HUES48 (cell line): ENCODE measurements at regions not wholly inside any gene's neighbourhood (a gene's known extent, or its start where the extent isn't known, plus 50 kb on each side); places are given as distances from the start of the nearest gene placed in this dataset.

ENCODE experiments used
- H3K27ac ChIP-seq: one replicate; pipeline ENCODE4 v1.7.0; 2013; ENCODE audit warnings: low read depth, low read length, inconsistent platforms
- H3K27me3 ChIP-seq: 2 replicates; pipeline ENCODE4 v1.6.1; 2013; ENCODE audit warnings: mild to moderate bottlenecking, low read length; ENCODE audit not compliant: control insufficient read depth, insufficient read depth
- H3K36me3 ChIP-seq: 2 replicates; pipeline ENCODE4 v1.6.1; 2013; ENCODE audit warnings: low read length; ENCODE audit not compliant: control insufficient read depth, insufficient read depth
- H3K4me1 ChIP-seq: 2 replicates; pipeline ENCODE4 v1.6.1; 2013; ENCODE audit warnings: mild to moderate bottlenecking, low read length; ENCODE audit not compliant: control insufficient read depth, insufficient read depth
- H3K4me3 ChIP-seq: 2 replicates; pipeline ENCODE4 v1.5.1; 2013; ENCODE audit warnings: mild to moderate bottlenecking, low read depth, low read length
- H3K9ac ChIP-seq: 2 replicates; pipeline ENCODE4 v1.6.1; 2013; ENCODE audit warnings: mild to moderate bottlenecking, low read depth, low read length, moderate library complexity
- H3K9me3 ChIP-seq: 2 replicates; pipeline ENCODE4 v1.6.1; 2013; ENCODE audit warnings: low read length; ENCODE audit not compliant: control insufficient read depth, insufficient read depth

DNA sequence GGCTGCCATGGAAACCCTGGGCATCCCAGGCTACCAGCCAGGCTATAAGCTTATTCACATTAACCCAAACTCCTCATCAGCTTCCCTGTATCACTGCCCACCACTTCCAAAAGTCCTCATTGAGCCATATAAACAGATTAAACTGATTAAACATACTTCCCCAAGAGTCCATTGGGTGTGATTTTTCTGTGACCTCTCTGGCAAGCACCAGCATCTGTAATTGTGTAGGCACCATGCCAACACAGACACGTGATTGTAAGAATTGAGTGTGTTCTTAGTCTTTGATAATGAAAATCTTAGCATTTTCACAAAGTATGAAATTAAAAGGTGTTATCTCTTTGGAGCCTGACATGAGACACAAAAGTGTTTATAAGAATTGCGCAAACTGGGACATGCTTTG lies 679.3 kb downstream of the TYW1 start:
- H3K27me3 ChIP-seq, result no peaks in the 10 kb centered on the region
- H3K36me3 ChIP-seq, result no peaks in the 10 kb centered on the region
- H3K9me3 ChIP-seq, result peaks cover 10% of the 10 kb centered on the region; the same call in 1 of the 2 replicates
- H3K27ac ChIP-seq, result no peak overlapping the region
- H3K4me3 ChIP-seq, result no peak overlapping the region
- H3K9ac ChIP-seq, result no peak overlapping the region
- H3K4me1 ChIP-seq, result no peaks in the 10 kb centered on the region

DNA sequence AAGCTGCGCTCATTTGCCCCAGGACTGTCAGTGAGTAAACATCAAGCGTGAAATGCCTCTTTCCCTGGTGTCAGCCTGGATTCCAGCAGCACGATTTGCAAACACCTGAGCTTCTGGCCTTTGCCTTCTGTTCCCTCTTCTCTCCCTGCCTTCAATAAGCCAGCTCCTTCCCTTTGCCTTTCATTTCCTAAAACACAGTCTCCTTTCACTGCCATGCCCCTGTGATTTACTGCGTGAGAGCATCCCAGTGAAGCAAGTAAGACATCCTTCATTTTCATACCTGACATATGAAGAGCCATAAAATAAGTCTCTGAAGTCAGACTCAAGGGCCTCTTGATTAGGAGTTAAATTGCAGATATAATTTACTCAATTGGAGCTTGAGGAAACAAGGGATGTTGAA lies 681.8 kb downstream of the TYW1 start:
- Histone ChIP-seq H3K9ac (no peak overlapping the region), H3K36me3 (no peaks in the 10 kb centered on the region), H3K4me3 (no peak overlapping the region), H3K27me3 (no peaks in the 10 kb centered on the region), H3K4me1 (no peaks in the 10 kb centered on the region), H3K27ac (no peak overlapping the region), H3K9me3 (peaks cover 7% of the 10 kb centered on the region; the same call in 1 of the 2 replicates)

DNA sequence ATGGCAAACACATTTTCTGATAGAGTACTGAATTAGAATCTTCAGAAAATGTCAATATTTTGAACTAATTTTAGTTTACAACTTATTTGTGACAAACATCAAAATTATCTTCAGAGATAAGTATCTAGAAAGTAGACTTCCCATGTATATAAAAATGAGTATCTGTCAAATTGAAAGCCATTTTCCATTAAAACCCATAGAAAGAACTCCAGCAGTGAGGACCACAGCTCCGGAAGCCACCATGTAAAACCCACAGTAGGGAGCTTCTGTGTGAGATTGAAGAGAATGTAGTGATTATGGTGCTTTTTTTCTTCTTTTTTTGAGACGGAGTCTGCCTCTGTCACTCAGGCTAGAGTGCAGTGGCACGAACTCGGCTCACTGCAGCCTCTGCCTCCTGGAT lies 687.0 kb downstream of the TYW1 start:
- no peaks in the 10 kb centered on the region for H3K27me3 ChIP-seq
- H3K4me3 ChIP-seq, result no peak overlapping the region
- H3K27ac ChIP-seq, result no peak overlapping the region
- no peaks in the 10 kb centered on the region for H3K4me1 ChIP-seq
- no peaks in the 10 kb centered on the region for H3K36me3 ChIP-seq
- no peaks in the 10 kb centered on the region for H3K9me3 ChIP-seq
- H3K9ac ChIP-seq, result no peak overlapping the region

DNA sequence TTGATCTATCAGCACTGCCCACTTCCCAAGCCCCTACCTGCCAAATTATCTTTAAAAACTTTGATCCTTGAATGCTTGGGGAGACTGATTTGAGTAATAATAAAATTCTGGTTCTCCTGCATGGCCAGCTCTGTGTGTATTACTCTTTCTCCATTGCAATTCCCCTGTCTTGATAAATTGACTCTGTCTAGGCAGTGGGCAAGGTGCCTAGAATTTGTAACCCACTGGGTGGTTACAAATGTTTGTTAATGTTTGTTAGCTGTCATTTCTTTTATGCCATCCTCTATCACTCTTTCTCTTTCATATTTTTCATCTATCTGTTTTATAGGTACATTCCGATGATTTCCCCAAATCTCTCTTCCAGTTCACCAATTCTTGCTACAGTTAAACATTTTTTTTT lies 694.1 kb downstream of the TYW1 start:
- H3K9ac ChIP-seq, result no peak overlapping the region
- no peaks in the 10 kb centered on the region for H3K36me3 ChIP-seq
- no peaks in the 10 kb centered on the region for H3K4me1 ChIP-seq
- no peak overlapping the region for H3K4me3 ChIP-seq
- no peak overlapping the region for H3K27ac ChIP-seq
- H3K27me3 ChIP-seq, result no peaks in the 10 kb centered on the region
- no peaks in the 10 kb centered on the region for H3K9me3 ChIP-seq

DNA sequence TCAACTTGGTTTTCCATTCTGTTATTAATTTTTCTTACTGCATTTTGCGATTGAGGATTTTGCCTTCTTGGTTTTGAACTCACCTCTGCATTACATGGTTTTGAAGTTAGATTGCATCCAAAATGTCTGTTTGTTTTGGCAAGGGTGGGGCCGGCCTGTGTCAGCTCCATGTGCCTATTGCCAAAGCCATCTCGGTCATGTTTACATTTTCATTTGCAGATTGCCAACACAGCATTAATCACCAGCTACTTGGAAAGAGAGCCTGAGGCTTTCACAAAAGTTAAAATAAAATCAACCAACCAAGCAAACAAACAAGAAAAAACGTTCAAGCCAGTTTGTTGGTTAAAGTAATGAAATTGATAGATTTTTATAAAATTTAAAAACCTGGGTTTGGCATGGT lies 695.8 kb downstream of the TYW1 start:
- Histone ChIP-seq H3K27me3 (no peaks in the 10 kb centered on the region), H3K36me3 (no peaks in the 10 kb centered on the region), H3K27ac (no peak overlapping the region), H3K4me3 (no peak overlapping the region), H3K9ac (no peak overlapping the region), H3K4me1 (no peaks in the 10 kb centered on the region), H3K9me3 (no peaks in the 10 kb centered on the region)

DNA sequence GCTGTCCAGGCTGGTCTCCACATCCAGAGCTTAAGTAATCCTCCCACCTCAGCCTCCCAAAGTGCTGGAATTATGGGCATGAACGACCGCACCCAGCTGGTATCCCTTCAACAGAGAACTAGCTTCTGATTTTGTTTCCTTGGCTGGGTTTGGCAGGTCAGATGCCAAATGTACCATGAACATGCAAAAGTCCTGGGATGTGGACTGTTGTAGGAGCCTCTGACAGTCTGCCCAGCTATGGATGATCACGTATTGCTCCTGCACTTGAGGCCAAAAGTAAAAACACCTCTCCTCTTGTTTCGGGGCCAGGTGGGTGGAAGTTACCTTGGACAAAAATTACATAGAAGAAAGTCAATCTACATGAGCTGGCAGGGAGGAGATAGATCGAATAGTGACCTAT lies 699.5 kb downstream of the TYW1 start:
- Histone ChIP-seq H3K27ac (no peak overlapping the region), H3K36me3 (no peaks in the 10 kb centered on the region), H3K4me1 (no peaks in the 10 kb centered on the region), H3K4me3 (no peak overlapping the region), H3K9ac (no peak overlapping the region), H3K27me3 (no peaks in the 10 kb centered on the region), H3K9me3 (no peaks in the 10 kb centered on the region)

DNA sequence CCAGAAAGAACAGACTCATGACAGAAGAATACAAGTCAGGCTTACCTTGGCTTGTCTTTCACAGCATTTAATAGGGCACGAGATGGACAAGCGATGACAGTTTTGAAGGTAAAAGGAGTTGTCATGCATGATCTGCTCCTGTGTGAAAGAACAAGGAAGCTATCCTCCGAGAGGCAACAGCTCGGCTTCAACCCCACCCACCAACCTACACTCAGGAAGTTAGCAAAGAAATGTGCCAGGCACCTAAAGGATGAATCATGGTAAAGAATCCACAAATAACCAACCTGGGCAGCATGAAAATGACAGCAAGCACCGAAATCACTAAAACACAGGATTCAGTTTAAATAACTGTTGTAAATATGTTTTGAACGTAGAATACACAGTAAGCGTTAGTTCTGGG lies 700.2 kb downstream of the TYW1 start:
- H3K4me1 ChIP-seq, result no peaks in the 10 kb centered on the region
- no peak overlapping the region for H3K9ac ChIP-seq
- no peak overlapping the region for H3K4me3 ChIP-seq
- no peak overlapping the region for H3K27ac ChIP-seq
- no peaks in the 10 kb centered on the region for H3K27me3 ChIP-seq
- H3K36me3 ChIP-seq, result no peaks in the 10 kb centered on the region
- H3K9me3 ChIP-seq, result no peaks in the 10 kb centered on the region

DNA sequence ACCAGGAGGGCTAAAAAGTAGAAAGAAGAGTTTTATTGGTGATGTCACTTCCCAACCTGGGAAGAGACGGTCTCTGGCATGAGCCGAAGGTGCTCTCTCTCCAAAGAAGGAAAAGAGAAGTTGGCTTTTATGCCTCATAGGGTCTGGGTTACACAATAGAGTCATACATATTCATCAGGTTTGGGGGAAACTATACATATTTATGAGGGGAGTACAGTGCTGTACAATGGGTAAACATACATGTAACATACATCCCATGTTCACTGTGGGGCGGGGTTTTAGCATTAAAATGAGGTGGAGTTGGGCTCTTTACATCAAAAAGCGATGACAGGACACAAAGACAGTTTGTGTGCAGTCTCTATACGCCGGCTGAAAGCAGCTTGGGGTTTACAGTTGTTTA lies 701.7 kb downstream of the TYW1 start:
- H3K9ac ChIP-seq, result no peak overlapping the region
- peaks cover 4% of the 10 kb centered on the region for H3K9me3 ChIP-seq
- H3K36me3 ChIP-seq, result no peaks in the 10 kb centered on the region
- H3K4me3 ChIP-seq, result no peak overlapping the region
- H3K27ac ChIP-seq, result no peak overlapping the region
- H3K4me1 ChIP-seq, result no peaks in the 10 kb centered on the region
- no peaks in the 10 kb centered on the region for H3K27me3 ChIP-seq

DNA sequence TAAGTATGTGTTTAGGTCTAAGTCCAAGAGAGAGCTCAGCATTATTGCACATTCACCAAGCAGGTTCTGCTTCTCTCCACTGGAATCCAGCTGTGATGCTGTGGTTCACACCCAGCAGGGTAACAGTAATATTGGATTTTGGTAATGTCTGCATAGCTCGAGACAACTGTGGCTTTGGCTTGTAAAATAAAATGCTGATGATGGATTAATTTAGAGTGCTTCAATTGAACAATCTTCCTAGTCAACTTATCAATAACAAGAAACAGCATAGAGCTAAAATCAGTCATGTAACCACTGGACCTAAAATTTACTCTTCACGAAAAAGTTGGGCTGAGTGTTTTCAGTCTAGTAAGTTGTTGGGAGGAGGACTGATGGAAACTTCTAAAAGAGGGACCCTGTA lies 709.2 kb downstream of the TYW1 start:
- Histone ChIP-seq H3K4me1 (no peaks in the 10 kb centered on the region), H3K36me3 (no peaks in the 10 kb centered on the region), H3K9ac (no peak overlapping the region), H3K4me3 (no peak overlapping the region), H3K27ac (no peak overlapping the region), H3K27me3 (no peaks in the 10 kb centered on the region), H3K9me3 (peaks cover 4% of the 10 kb centered on the region)

DNA sequence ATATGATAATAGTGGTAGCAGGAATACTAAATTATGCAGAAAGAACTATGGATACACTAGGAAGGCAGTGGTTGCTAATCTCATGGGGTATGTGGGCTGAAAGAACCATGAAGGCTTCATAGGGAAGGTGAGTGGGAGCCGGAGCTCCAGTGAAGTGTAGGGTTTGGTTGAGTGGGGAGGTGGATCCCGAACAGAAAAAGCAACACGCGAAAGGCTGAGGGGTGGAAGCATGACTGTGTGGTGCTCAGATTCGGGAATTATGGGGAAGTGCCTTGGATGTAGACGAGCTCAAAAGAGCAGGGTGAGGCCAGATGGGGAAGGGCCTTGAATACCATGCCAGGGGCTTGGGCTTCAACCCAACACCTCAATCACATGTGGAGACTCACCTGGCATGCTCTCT lies 715.1 kb downstream of the TYW1 start:
- H3K27me3 ChIP-seq, result no peaks in the 10 kb centered on the region
- no peaks in the 10 kb centered on the region for H3K4me1 ChIP-seq
- H3K36me3 ChIP-seq, result no peaks in the 10 kb centered on the region
- no peak overlapping the region for H3K9ac ChIP-seq
- H3K4me3 ChIP-seq, result no peak overlapping the region
- H3K27ac ChIP-seq, result no peak overlapping the region
- H3K9me3 ChIP-seq, result no peaks in the 10 kb centered on the region

DNA sequence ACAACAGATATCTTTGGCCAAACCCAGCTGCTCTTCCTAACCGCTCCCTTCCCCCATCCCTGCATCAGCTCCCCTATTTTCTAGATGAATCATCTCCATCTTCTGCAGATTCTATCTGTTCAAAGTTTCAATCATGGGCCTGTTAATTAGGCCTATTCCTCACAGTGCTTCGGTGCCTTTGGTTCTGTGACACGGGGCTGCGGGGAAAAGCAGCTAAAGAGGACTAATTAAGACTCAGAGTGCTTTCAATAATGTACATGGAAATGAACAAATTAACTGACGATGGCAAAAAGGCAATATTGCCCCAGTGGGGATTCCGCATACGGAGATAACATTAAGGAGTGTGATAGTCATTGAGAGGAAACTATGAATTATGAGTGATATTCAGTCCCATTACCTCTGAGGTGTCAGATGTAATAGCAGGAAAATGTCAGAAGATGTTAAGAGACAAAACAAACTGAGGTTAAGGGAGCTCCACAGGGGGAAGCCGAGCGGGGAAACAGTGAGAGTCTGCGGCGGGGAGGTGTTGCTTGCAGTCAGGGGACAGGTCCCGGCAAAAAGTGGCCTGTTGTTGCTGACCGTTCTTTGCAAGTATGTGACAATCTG lies 716.9 kb downstream of the TYW1 start:
- no peaks in the 10 kb centered on the region for H3K4me1 ChIP-seq
- H3K9me3 ChIP-seq, result no peaks in the 10 kb centered on the region
- H3K36me3 ChIP-seq, result no peaks in the 10 kb centered on the region
- H3K27me3 ChIP-seq, result no peaks in the 10 kb centered on the region
- H3K27ac ChIP-seq, result no peak overlapping the region
- H3K4me3 ChIP-seq, result no peak overlapping the region
- H3K9ac ChIP-seq, result no peak overlapping the region

DNA sequence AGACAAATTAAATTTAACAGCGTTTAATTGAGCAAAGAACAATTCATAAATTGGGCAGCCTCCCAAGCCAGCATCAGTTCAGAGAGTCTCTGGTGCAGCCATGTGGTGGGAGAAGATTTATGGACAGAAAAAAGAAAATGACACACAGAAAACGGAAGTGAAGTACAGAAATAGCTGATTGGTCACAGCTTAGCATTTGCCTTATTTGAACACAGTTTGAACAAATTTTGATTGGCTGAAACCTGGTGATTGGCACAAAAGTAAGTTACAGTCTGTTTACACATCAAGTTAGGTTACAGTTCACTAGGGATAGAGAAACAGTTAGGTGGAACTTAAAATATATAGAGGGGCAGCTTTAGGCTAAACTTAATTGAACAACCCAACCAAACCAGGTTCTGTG lies 720.1 kb downstream of the TYW1 start:
- Histone ChIP-seq H3K9ac (no peak overlapping the region), H3K4me1 (no peaks in the 10 kb centered on the region), H3K9me3 (no peaks in the 10 kb centered on the region), H3K27me3 (no peaks in the 10 kb centered on the region), H3K36me3 (no peaks in the 10 kb centered on the region), H3K4me3 (no peak overlapping the region), H3K27ac (no peak overlapping the region)
